HT-29 (cell line): ENCODE measurements at regions not wholly inside any gene's neighbourhood (a gene's known extent, or its start where the extent isn't known, plus 50 kb on each side); places are given as distances from the start of the nearest gene placed in this dataset.
A peak's percentile ranks its signal among the peaks of the same experiment; 100 is the strongest.

Experiments
- DNase-seq: peaks from one replicate; pipeline ENCODE4 v3.0.0-alpha.2; 2015; ENCODE audit warnings: low spot score

GRCh38 chr5:155402927-155403640, 389.5 kb downstream of the KIF4B start:
- peak; percentile 13 for DNase-seq

GRCh38 chr5:155406815-155407214, 393.3 kb downstream of the KIF4B start:
- DNase-seq = no peak

DNA sequence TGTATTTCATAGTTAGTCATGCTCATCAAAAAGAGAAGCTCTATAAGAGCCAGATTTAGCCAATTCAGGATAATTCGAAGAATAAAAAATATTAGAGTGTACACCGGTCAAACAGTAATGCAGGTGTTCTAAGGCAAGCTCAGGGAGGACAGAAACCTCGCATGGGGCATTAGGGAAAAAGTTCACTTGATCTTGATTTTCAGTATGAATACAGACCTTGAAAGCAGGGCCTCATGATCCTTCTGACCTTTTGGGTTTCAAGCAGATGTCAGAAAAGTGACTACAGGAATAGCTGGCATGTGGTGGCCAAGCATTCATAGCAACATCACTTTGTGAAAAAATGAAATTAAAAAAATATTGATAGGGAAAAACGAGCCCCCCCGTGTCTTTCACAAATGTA, 394.9 kb downstream of the KIF4B start:
- no peak for DNase-seq

GRCh38 chr5:155416765-155417164, 403.2 kb downstream of the KIF4B start:
- DNase-seq = no peak

GRCh38 chr5:155418960-155419579, 405.5 kb downstream of the KIF4B start:
- DNase-seq = no peak

DNA sequence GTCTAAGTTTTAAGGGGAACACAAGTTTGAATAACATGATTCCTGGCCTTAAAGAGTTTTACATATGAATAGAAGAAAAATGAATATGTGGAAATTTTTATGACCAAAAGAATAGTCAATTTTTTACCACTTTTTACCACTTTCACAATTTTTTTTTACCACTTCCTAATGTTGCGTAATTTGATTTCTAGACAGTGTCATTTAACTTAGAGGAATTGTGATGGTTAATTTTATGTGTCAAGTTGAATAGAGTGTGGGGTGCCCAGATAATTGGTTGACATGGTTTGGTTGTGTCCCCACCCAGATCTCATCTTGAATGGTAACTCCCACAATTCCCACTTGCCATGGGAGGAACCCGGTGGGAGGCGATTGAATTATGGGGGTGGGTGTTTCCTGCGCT, 416.6 kb downstream of the KIF4B start:
- DNase-seq = no peak

DNA sequence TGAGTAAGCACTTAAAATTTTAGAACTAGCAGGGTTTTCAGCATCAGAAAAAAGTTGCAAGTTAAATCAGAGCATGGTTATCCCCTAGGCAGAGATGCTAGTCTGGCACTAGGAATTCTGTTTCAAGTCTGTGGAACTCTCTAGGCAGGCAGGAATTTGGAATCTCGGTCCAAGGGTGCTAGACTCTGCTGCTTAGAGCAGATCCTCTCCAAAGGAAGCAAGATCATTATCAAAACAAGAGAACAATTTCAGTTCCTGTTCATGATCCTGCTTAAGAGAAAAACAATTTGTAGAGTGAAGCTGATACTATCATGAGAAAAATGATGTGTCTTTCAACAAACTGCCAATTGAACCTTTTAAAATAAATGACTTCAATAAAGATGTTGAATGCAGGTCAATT, 420.7 kb downstream of the KIF4B start:
- no peak for DNase-seq

DNA sequence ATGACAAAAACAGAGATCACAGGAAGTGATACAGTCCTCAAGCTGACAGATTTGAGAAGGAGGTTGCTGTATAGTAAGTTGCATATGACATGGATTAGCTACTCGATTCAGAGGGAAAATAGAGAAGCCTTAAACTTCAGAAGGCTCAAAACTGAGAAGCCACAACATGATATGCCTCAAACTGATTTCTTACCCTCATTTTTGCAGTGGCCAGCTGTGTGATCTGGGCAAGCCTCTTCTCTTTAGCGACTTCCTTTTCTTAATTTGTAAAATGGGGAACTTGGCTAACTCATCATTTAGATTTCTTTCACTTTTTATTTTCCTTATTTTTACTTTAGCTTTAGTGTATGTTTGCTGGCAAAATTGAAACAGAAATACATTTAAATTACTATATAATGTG, 421.1 kb downstream of the KIF4B start:
- no peak for DNase-seq

DNA sequence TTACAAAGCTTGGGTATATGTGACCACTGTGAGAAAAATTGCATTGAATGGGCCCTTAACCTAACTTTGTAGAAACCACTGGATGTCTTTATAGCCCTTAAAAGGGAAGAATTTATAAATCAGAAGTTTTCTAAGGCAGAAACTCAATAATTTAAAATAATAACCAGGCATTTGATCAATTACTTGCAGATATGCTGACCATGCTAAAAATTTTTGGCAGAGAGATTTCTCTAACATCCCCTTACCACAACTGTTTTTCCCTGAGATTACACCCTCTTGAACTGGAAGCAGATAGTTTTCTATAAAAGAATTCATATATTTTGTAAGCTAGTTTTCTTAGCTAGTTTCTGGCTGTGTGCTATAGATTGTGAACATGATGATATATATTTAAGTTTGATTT, 428.3 kb downstream of the KIF4B start:
- no peak for DNase-seq

- no peak for DNase-seq
Measured at GRCh38 chr5:155451106-155451505, 437.6 kb downstream of the KIF4B start.

DNA sequence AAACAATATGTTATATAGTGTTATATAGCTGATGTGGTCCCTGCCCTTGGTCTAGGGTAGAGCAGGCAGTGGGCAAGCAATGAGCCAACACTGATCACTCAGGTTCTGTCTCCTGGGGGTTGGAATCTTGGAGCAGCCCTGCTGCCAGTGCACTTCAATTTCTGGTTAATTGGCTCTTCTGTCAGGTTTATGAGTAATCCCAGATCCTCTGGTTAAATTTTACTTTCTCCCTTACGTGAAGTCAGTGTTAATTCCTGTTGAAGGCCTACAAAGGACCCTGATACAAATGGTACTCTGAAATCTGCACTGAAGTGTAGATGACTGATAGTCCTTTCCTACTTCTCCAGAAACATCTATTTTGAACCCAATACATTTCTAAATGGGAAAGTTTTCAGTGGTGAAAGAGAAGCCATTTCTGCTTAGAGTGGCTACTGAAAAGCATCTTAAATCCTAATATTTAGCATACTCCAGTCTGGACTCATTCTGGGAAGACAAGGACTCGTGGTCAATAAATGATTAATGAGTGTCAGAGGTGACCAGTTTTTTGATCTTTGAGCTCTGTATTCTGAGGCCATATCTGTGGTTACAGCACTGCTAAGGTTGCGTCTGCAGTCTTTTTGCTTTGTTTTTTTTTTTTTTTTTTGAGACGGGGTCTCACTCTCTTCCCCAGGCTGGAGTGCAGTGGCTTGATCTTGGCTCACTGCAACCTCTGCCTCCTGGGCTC, 442.4 kb downstream of the KIF4B start:
- no peak for DNase-seq

DNA sequence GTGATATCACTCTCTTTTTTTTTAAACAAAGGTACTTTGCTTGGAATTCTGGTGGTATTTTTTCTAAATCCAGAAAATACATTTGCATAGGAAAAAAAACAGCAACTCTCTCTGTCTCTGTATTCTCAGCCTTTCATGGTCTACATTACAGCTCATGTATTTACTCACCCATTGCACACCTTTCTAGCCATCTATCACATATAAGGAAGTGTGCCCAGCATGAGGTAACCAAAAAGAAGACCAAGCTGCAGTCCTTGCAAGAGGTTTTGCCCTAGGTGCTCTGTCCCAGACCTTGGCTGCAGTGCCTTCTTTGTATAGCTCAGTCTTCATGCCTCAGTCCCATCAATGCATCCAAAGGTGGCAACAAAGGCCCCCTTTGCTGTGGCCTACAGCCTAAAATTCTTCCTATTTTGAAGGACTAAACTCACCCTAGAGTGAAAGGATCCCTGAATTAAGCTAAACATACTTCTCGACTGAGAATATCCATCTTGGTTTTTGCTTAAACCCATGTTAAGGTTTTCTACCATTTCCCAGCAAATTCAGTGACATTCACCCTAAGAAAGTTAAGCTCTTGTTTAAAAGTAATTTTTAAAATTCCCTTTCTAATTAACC, 446.4 kb downstream of the KIF4B start:
- no peak for DNase-seq

- peak; percentile 4 for DNase-seq
Measured at GRCh38 chr5:155460501-155460931, 447.0 kb downstream of the KIF4B start.

DNA sequence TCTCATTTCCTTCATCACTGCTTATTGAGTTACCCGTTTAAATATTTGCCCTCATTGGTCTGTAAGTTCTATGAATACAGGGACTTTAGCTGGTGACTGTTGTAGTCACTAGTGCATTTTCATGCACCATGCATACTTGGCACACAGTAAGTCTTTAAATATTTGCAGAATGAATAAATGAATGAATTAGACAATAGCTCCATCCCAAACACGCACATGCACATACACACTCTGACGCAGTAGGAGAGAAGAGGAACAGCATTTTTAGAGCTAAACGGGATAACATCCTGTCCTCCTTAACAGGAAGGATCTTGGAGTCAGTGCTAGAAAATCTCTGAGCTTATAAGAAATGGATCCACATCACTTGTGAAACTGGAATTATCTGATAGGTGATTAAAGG, 447.7 kb downstream of the KIF4B start:
- DNase-seq = no peak

DNA sequence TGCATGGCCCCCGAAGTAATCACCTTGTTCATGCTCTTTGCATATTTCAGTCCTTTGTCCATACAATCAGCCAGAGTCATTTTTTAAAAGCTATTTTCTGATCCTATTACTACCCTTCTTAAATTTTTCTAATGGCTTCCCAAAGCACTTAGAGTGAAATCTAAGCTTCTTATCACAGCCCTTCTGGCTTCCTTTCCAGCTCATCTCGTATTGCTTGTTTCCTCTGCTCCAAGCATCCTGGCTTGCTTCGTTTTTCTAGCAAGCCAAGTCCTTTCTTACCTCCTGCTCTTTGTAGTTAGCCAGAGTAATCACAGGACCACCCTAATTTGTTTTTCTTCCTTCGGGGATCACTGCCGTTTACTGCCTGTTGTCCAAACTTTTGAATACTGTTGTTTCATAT, 453.3 kb downstream of the KIF4B start:
- DNase-seq = no peak

- peak; percentile 11 for DNase-seq
Measured at GRCh38 chr5:155471027-155471426, 457.5 kb downstream of the KIF4B start.

DNA sequence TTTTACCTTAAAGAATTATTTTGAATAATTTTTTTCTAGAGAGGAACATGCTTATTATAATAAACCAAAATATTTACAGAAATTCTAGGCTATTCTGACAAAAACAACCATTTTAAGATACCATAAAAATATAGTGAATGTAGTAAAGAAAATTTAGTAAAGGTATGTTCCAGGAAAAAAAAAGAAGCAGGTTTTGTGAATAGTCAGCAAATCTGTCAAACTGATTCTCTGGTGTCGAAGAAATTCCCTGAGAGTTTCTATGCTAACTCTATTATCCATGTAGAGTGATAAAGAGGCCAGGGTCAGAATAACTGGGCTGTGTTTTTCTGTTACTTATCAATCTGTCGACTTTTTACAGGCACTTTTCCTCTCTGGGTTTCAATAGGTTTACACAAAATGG, 459.2 kb downstream of the KIF4B start:
- no peak for DNase-seq

GRCh38 chr5:155475318-155475717, 461.8 kb downstream of the KIF4B start:
- no peak for DNase-seq

- no peak for DNase-seq
Measured at GRCh38 chr5:155480731-155481131, 467.2 kb downstream of the KIF4B start.

DNA sequence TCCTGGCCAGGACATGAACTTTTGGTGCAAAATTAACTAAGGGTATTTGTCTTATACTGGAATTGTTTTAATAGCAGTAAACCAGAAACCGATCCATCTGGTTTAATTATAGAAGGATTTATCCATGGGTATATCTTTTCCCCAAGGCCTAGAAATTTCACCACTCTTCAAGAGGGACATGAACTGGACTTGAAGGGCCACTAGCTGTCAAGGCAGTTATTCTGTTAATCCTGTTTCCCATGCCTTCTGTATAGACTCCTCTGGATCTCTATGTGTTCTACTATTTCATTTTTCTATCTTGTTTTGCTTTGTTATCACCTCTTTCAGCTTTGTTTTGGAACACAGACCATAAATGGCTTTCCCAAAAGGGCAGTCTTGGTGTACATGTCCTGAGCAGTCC, 467.6 kb downstream of the KIF4B start:
- DNase-seq = no peak

DNA sequence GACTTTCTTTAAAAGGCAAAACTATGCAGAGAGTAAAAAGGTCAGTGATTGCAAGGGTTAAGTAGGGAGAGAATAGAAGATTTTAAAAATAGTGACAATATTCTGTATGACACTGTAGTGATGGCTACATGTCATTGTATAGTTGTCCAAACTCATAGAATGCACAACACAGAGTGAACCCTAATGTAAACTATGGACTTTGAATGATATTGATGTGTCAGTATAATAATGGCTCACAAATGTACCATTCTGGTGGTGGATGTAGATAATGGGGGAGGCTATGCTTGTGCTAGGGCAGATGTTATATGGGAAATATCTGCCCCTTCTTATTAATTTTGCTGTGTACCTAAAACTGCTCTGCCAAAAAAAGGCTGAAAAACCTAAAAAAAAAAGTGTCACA, 468.9 kb downstream of the KIF4B start:
- no peak for DNase-seq

- DNase-seq = no peak
Measured at GRCh38 chr5:155485386-155485785, 471.8 kb downstream of the KIF4B start.

- DNase-seq = no peak
Measured at GRCh38 chr5:155489949-155490348, 476.4 kb downstream of the KIF4B start.
